Calu3 (cell line): ENCODE measurements at regions not wholly inside any gene's neighbourhood (a gene's known extent, or its start where the extent isn't known, plus 50 kb on each side); places are given as distances from the start of the nearest gene placed in this dataset.

ENCODE experiments used
- BruUV-seq: library from RNA; stranded (reverse); fragments of 400-500 nt; replicated peaks from 2 replicates; lab custom pipeline; 2021; lab: Mats Ljungman, UMichigan
- CTCF ChIA-PET: fragments of 300-600 bp; sonication (Branson Sonifier 250); formaldehyde crosslinking; loops from one replicate; lab custom pipeline; 2022; ENCODE audit warnings: antibody characterized with exemption; lab: Charles Lee
- DNase-seq: peaks from one replicate; pipeline ENCODE4 v3.0.0; 2022
- H3K27ac Mint-ChIP-seq: one replicate; pipeline ENCODE4 v1.8.0; 2022; ENCODE audit warnings: mixed read lengths; ENCODE audit not compliant: unreplicated experiment
- H3K27me3 Mint-ChIP-seq: one replicate; pipeline ENCODE4 v1.8.0; 2022; ENCODE audit warnings: mixed read lengths; ENCODE audit not compliant: unreplicated experiment
- H3K36me3 Mint-ChIP-seq: one replicate; pipeline ENCODE4 v1.8.0; 2022; ENCODE audit warnings: mild to moderate bottlenecking, moderate library complexity, mixed read lengths; ENCODE audit not compliant: insufficient read depth, unreplicated experiment
- H3K4me1 Mint-ChIP-seq: one replicate; pipeline ENCODE4 v1.8.0; 2022; ENCODE audit warnings: mild to moderate bottlenecking, low read depth, mixed read lengths; ENCODE audit not compliant: unreplicated experiment
- H3K4me3 Mint-ChIP-seq: one replicate; pipeline ENCODE4 v1.8.0; 2022; ENCODE audit warnings: mild to moderate bottlenecking, low read depth, moderate library complexity, mixed read lengths; ENCODE audit not compliant: unreplicated experiment
- H3K9me3 Mint-ChIP-seq: one replicate; pipeline ENCODE4 v1.8.0; 2022; ENCODE audit warnings: low read depth, mixed read lengths; ENCODE audit not compliant: unreplicated experiment
- intact Hi-C: fragments of 100-400 bp; cut with micrococcal nuclease; formaldehyde crosslinking; loops from one replicate; pipeline ENCODE4 v1.10.0; 2022; ENCODE audit not compliant: unreplicated experiment
- TF ChIP-seq, protein P1 (sequence below): fragments of 200-600 bp; IDR thresholded peaks from one replicate; pipeline ENCODE4 v1.8.0; 2022; ENCODE audit warnings: antibody characterized with exemption; ENCODE audit not compliant: unreplicated experiment

DNA sequence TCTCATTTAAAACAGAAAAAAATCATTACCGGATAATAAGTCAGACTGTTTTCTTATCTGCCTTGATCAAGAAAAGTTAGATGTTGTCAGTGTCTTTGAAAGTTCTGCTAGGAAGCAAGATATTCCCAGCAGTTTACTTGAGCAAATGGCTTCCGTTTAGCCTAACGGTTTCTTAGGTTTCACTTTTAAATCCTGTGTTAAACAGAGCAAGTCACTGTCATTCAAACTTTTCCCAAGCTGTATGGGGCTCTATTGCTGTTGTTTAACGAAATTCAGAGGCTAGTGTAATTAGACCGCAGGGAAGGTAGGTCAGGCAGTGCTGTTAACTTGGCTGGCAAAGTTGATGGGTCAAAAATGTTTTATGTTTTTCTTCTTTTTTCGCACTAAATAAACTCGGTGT is 80.3 kb upstream of the NEIL3 start:
- Mint-ChIP-seq H3K36me3 (no peaks in the 10 kb centered on the region), H3K9me3 (no peaks in the 10 kb centered on the region), H3K27ac (no peak overlapping the region), H3K27me3 (no peaks in the 10 kb centered on the region), H3K4me1 (no peaks in the 10 kb centered on the region), H3K4me3 (no peak overlapping the region)
- intact Hi-C loops: no loop called here
- CTCF ChIA-PET: no interaction called here
- DNase-seq: no peak
- no TSS peak for BruUV-seq
- TF ChIP-seq, protein P1, sequence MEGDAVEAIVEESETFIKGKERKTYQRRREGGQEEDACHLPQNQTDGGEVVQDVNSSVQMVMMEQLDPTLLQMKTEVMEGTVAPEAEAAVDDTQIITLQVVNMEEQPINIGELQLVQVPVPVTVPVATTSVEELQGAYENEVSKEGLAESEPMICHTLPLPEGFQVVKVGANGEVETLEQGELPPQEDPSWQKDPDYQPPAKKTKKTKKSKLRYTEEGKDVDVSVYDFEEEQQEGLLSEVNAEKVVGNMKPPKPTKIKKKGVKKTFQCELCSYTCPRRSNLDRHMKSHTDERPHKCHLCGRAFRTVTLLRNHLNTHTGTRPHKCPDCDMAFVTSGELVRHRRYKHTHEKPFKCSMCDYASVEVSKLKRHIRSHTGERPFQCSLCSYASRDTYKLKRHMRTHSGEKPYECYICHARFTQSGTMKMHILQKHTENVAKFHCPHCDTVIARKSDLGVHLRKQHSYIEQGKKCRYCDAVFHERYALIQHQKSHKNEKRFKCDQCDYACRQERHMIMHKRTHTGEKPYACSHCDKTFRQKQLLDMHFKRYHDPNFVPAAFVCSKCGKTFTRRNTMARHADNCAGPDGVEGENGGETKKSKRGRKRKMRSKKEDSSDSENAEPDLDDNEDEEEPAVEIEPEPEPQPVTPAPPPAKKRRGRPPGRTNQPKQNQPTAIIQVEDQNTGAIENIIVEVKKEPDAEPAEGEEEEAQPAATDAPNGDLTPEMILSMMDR: no peak

DNA sequence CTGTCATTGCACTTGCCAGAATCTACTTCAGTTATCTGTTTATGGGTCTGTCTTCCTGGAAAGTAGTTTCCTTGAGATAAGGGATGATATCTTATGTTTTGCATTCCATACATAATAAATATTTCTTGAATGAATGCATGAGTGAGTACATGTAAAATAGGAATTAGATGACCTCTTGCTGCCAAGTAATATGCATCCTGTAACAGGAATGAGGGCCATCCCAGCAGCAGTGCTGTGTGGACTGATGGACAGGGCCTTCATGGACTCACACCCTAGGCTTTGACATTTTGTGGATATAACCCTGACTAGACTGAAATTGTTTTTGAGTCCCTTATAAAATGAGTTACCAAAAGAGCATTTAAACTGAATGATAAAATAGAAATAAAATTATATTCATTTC is 77.2 kb upstream of the NEIL3 start:
- CTCF ChIA-PET: no interaction called here
- no peak for DNase-seq
- Mint-ChIP-seq H3K27me3 (no peaks in the 10 kb centered on the region), H3K27ac (no peak overlapping the region), H3K4me3 (no peak overlapping the region), H3K9me3 (no peaks in the 10 kb centered on the region), H3K36me3 (no peaks in the 10 kb centered on the region), H3K4me1 (no peaks in the 10 kb centered on the region)
- TF ChIP-seq, protein P1: no peak
- intact Hi-C loops: no loop called here
- BruUV-seq: no TSS peak

DNA sequence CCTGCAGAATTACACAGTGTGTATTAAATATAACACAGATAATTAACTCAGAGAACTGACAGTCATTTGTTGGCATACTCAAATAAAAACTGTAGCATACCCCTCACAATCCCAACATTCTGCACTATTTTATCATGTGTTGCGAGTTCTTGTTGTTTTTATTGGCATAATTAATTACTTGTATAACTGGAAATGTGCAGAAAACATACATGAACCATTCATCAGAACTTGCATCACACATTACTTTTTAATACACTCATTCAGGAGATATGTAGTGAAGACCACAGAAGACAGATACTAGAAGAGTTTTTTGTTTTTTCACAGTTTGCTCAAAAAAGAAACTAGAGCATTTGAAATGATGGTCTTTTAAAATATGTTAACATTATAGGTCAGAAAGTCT is 74.6 kb upstream of the NEIL3 start:
- Mint-ChIP-seq H3K36me3 (no peaks in the 10 kb centered on the region), H3K27me3 (no peaks in the 10 kb centered on the region), H3K4me3 (no peak overlapping the region), H3K27ac (no peak overlapping the region), H3K4me1 (no peaks in the 10 kb centered on the region), H3K9me3 (no peaks in the 10 kb centered on the region)
- TF ChIP-seq, protein P1: no peak
- BruUV-seq: no TSS peak
- CTCF ChIA-PET: no interaction called here
- intact Hi-C loops: no loop called here
- no peak for DNase-seq

DNA sequence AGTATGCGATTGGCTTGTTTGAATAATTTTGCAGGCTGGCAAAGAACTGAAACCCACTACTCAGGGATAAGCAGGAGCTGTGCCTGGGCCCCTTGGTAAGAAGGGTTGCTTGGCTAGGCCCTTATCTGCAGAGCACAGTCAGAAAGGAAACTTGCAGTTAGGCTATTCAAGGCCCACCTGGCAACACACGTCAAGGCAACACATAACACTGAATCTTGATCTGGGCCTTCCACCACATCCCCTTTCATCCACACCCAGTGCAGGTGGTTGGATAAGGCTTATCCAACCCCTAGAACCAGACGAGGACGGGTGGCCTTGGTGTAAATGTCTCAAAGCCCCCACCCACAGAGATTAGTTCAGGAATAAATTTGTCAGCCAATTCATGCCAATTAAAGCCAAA is 72.8 kb upstream of the NEIL3 start:
- CTCF ChIA-PET: no interaction called here
- Mint-ChIP-seq H3K4me1 (no peaks in the 10 kb centered on the region), H3K36me3 (no peaks in the 10 kb centered on the region)

More for the DNA sequence above, 72.8 kb upstream of the NEIL3 start:
- no TSS peak for BruUV-seq
- H3K27me3 Mint-ChIP-seq: no peaks in the 10 kb centered on the region
- TF ChIP-seq, protein P1: no peak
- no peak for DNase-seq
- intact Hi-C loops: no loop called here
- peaks cover under 1% of the 10 kb centered on the region for H3K9me3 Mint-ChIP-seq
- H3K4me3 Mint-ChIP-seq: no peak overlapping the region
- no peak overlapping the region for H3K27ac Mint-ChIP-seq
